SK-N-SH (cell line): ENCODE measurements at regions not wholly inside any gene's neighbourhood (a gene's known extent, or its start where the extent isn't known, plus 50 kb on each side); places are given as distances from the start of the nearest gene placed in this dataset.

Experiments used
- CTCF ChIA-PET: fragments of 300-600, 350-600 bp; formaldehyde crosslinking; extraction: SDS; loops from one replicate; lab custom pipeline; 2021; lab: Yijun Ruan, JAX
- POLR2A ChIA-PET: fragments of 350-600 bp; sonication (Branson Sonifier 250); formaldehyde crosslinking; extraction: SDS; loops from one replicate; lab custom pipeline; 2020; ENCODE audit warnings: antibody characterized with exemption, inconsistent platforms; lab: Yijun Ruan, JAX
- DNase-seq: peaks from one replicate; pipeline ENCODE4 v3.0.0; 2012
- H2AFZ ChIP-seq: fragments of 200-600 bp; sonication (generic); 2 replicates; pipeline ENCODE4 v1.8.1; 2016; ENCODE audit warnings: antibody characterized with exemption, mild to moderate bottlenecking, low read depth
- H3F3A ChIP-seq: fragments of 200-600 bp; sonication (generic); replicated peaks from 2 replicates; pipeline ENCODE3; 2016; ENCODE audit warnings: antibody characterized with exemption, mild to moderate bottlenecking; ENCODE audit not compliant: insufficient read depth
- H3K27ac ChIP-seq, 2 experiments: fragments of 200-500 bp in 1 of 2; fragments of 200-600 bp in 1 of 2; sonication (Bioruptor generic) in 1 of 2; sonication (generic), shearing (Covaris generic) in 1 of 2; 2 replicates each; pipeline versions ENCODE4 v1.5.1 to v1.6.1; 2014 to 2016; ENCODE audit warnings: low read depth in 2 of 2, inconsistent platforms in 1 of 2, low read length in 1 of 2, mild to moderate bottlenecking in 1 of 2, mixed read lengths in 1 of 2
- H3K27me3 ChIP-seq: fragments of 200-600 bp; sonication (generic), shearing (Covaris generic); 2 replicates; pipeline ENCODE4 v1.6.1; 2016; ENCODE audit warnings: mixed run types; ENCODE audit not compliant: insufficient read depth
- H3K36me3 ChIP-seq, 2 experiments: fragments of 200-500 bp in 1 of 2; fragments of 200-600 bp in 1 of 2; sonication (Bioruptor generic) in 1 of 2; sonication (generic) in 1 of 2; replicated peaks in 1 of 2; 2 replicates each; pipeline versions ENCODE3 to v1.5.1; 2014 to 2016; ENCODE audit warnings: low read length in 1 of 2, mild to moderate bottlenecking in 1 of 2; ENCODE audit not compliant: insufficient read depth in 2 of 2, control insufficient read depth in 1 of 2
- H3K4me1 ChIP-seq, 2 experiments: fragments of 200-500 bp in 1 of 2; fragments of 200-600 bp in 1 of 2; sonication (Bioruptor generic) in 1 of 2; sonication (generic), shearing (Covaris generic) in 1 of 2; 2 replicates each; pipeline versions ENCODE4 v1.5.1 to v1.6.1; 2014 to 2016; ENCODE audit warnings: low read depth in 1 of 2, low read length in 1 of 2, mixed run types in 1 of 2; ENCODE audit not compliant: insufficient read depth in 2 of 2, control insufficient read depth in 1 of 2
- H3K4me2 ChIP-seq: fragments of 200-600 bp; sonication (generic), shearing (Covaris generic); 2 replicates; pipeline ENCODE4 v1.6.1; 2017; ENCODE audit warnings: mixed run types
- H3K4me3 ChIP-seq, 2 experiments: fragments of 200-500 bp in 1 of 2; fragments of 200-600 bp in 1 of 2; sonication (Bioruptor generic) in 1 of 2; sonication (generic), shearing (Covaris generic) in 1 of 2; 2 replicates each; pipeline versions ENCODE4 v1.5.1 to v1.8.1; 2014 to 2016; ENCODE audit warnings: low read depth in 2 of 2, inconsistent platforms in 1 of 2, low read length in 1 of 2, mild to moderate bottlenecking in 1 of 2, mixed read lengths in 1 of 2, moderate library complexity in 1 of 2
- H3K79me2 ChIP-seq: fragments of 200-600 bp; sonication (generic); 2 replicates; pipeline ENCODE4 v1.8.1; 2017; ENCODE audit warnings: mild to moderate bottlenecking; ENCODE audit not compliant: insufficient read depth
- H3K9ac ChIP-seq: fragments of 200-600 bp; sonication (generic); 2 replicates; pipeline ENCODE4 v1.6.1; 2017; ENCODE audit warnings: mixed run types
- H3K9me2 ChIP-seq: fragments of 200-600 bp; sonication (generic); 2 replicates; pipeline ENCODE4 v1.6.1; 2017; ENCODE audit warnings: mixed run types
- H3K9me3 ChIP-seq: fragments of 200-600 bp; sonication (generic); 2 replicates; pipeline ENCODE4 v1.6.1; 2017; ENCODE audit warnings: mixed run types, mild to moderate bottlenecking, moderate library complexity
- H4K20me1 ChIP-seq: fragments of 200-600 bp; sonication (generic); 2 replicates; pipeline ENCODE4 v1.6.1; 2017; ENCODE audit warnings: mild to moderate bottlenecking, mixed run types; ENCODE audit not compliant: insufficient read depth
- CHD2 ChIP-seq: fragments of 150-350 bp; IDR thresholded peaks from 2 replicates; pipeline ENCODE4 v1.6.1; 2018; ENCODE audit warnings: low read length; ENCODE audit not compliant: partially characterized antibody
- EZH2phosphoT487 ChIP-seq: fragments of 200-600 bp; sonication (generic); IDR thresholded peaks from 2 replicates; pipeline ENCODE4 v1.6.1; 2017; ENCODE audit warnings: low read depth, mixed run types, mild to moderate bottlenecking, antibody characterized with exemption, moderate library complexity, borderline replicate concordance
- FOSL2 ChIP-seq: IDR thresholded peaks from 2 replicates; pipeline ENCODE4 v1.4.0; 2012; ENCODE audit warnings: low read depth, mild to moderate bottlenecking, moderate library complexity, borderline replicate concordance
- GABPA ChIP-seq: IDR thresholded peaks from 2 replicates; pipeline ENCODE4 v1.4.0; 2012; ENCODE audit warnings: low read depth, mild to moderate bottlenecking
- GATA2 ChIP-seq: sonication (generic); formaldehyde crosslinking; IDR thresholded peaks from 2 replicates; pipeline ENCODE4 v1.5.0; 2020; ENCODE audit warnings: mild to moderate bottlenecking, missing genetic modification reagents
- MEF2A ChIP-seq: IDR thresholded peaks from 2 replicates; pipeline ENCODE4 v1.4.0; 2012; ENCODE audit warnings: low read depth, borderline replicate concordance
- MXI1 ChIP-seq: IDR thresholded peaks from 2 replicates; pipeline ENCODE4 v1.6.1; 2012; ENCODE audit warnings: mild to moderate bottlenecking, low read depth, low read length, improper control_type of control experiment
- NFIC ChIP-seq: IDR thresholded peaks from 2 replicates; pipeline ENCODE4 v1.4.0; 2012; ENCODE audit warnings: borderline replicate concordance
- POLR2AphosphoS5 ChIP-seq: IDR thresholded peaks from 2 replicates; pipeline ENCODE4 v1.6.1; 2012; ENCODE audit warnings: low read depth, low read length
- RAD21 ChIP-seq: IDR thresholded peaks from 2 replicates; pipeline ENCODE4 v1.6.1; 2012; ENCODE audit warnings: mild to moderate bottlenecking, low read length
- RCOR1 ChIP-seq: fragments of 150-350 bp; IDR thresholded peaks from 2 replicates; pipeline ENCODE4 v1.6.1; 2017; ENCODE audit warnings: antibody characterized with exemption, low read length
- RFX5 ChIP-seq: IDR thresholded peaks from 2 replicates; pipeline ENCODE4 v1.6.1; 2012; ENCODE audit warnings: mild to moderate bottlenecking, improper control_type of control experiment, low read length
- RXRA ChIP-seq: IDR thresholded peaks from 2 replicates; pipeline ENCODE4 v1.4.0; 2012; ENCODE audit warnings: low read depth, mild to moderate bottlenecking, borderline replicate concordance
- SIN3A ChIP-seq: IDR thresholded peaks from 2 replicates; pipeline ENCODE4 v1.6.1; 2012; ENCODE audit warnings: low read depth, mild to moderate bottlenecking, low read length, moderate library complexity, borderline replicate concordance
- TEAD4 ChIP-seq: IDR thresholded peaks from 2 replicates; pipeline ENCODE4 v1.4.0; 2012; ENCODE audit warnings: mild to moderate bottlenecking, borderline replicate concordance; ENCODE audit not compliant: insufficient read depth
- WGBS: methylation state at CpG from one replicate; pipeline ENCODE4 v1.1.6; 2017; ENCODE audit warnings: low lambda C conversion rate; 5-methylcytosine and 5-hydroxymethylcytosine counted together
- TF ChIP-seq, protein P1 (sequence below): fragments of 150-350 bp; IDR thresholded peaks from 2 replicates; pipeline ENCODE4 v1.6.1; 2016; ENCODE audit warnings: mild to moderate bottlenecking, low read depth, low read length
- TF ChIP-seq, protein P2 (sequence below): fragments of 200-600 bp; sonication (generic); IDR thresholded peaks from 2 replicates; pipeline ENCODE4 v1.6.1; 2017; ENCODE audit warnings: antibody characterized with exemption, mild to moderate bottlenecking, moderate library complexity
- TF ChIP-seq, protein P3 (sequence below): IDR thresholded peaks from 2 replicates; pipeline ENCODE4 v1.4.0; 2012; ENCODE audit warnings: low read depth
- TF ChIP-seq, protein P4 (sequence below): fragments of 150-350 bp; IDR thresholded peaks from 2 replicates; pipeline ENCODE4 v1.6.1; 2017; ENCODE audit warnings: antibody characterized with exemption, low read length, low read depth, borderline replicate concordance
- TF ChIP-seq, protein P5 (sequence below): IDR thresholded peaks from 2 replicates; pipeline ENCODE4 v1.4.0; 2012; ENCODE audit warnings: low read depth, borderline replicate concordance

DNA sequence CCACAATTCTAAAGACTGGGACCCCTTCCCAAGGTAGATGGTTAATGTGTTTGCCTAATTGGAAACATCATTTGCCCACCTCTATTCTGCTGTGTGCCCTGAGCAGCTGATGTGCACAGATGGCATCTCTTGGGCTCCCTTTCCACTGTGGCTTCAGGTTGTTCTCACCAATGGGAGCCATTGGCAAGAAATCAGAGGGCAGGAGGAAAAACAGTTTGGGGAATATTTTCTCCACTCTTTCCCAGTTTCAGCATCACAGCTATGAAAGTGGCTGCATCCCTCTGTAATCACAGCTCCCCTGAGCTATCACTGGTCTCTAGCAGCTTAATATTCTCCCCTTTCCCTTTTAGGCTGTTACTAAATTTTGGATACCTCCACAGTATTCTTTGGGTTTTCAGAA lies 911.6 kb upstream of the SEMA6A start:
- H3K27ac ChIP-seq, result no peak overlapping the region

DNA sequence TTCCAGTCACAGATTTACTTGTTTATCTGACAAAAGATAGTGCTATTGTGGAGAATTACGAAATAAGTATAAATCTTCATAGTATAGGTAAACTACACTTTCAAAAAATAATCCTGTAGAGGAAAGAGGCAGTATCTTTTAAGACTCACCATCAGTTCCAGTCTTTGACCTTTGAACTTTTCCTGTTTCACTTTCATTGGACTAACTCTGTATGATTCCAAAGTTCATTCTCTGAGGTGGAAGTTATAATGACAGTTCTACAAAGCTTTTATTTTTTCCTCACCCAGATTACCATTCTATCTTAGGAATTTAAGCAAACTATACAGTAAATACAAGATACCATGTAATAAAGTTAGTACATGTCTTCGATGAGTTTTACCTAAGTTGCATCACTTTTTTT lies 901.3 kb upstream of the SEMA6A start:
- POLR2A ChIA-PET, result no interaction called here
- CTCF ChIA-PET, result interaction anchor here (0.6 kb wide), 1 partner anchor 16 kb away, joined by 3 read pairs; no protein-coding TSS in a partner anchor
- TF ChIP-seq RCOR1 (no peak), TEAD4 (no peak), SIN3A (no peak), FOSL2 (no peak), POLR2AphosphoS5 (no peak), MEF2A (no peak), MXI1 (no peak), RXRA (no peak)
- TF ChIP-seq, protein P1, sequence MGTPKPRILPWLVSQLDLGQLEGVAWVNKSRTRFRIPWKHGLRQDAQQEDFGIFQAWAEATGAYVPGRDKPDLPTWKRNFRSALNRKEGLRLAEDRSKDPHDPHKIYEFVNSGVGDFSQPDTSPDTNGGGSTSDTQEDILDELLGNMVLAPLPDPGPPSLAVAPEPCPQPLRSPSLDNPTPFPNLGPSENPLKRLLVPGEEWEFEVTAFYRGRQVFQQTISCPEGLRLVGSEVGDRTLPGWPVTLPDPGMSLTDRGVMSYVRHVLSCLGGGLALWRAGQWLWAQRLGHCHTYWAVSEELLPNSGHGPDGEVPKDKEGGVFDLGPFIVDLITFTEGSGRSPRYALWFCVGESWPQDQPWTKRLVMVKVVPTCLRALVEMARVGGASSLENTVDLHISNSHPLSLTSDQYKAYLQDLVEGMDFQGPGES, result no peak
- TF ChIP-seq, protein P2, sequence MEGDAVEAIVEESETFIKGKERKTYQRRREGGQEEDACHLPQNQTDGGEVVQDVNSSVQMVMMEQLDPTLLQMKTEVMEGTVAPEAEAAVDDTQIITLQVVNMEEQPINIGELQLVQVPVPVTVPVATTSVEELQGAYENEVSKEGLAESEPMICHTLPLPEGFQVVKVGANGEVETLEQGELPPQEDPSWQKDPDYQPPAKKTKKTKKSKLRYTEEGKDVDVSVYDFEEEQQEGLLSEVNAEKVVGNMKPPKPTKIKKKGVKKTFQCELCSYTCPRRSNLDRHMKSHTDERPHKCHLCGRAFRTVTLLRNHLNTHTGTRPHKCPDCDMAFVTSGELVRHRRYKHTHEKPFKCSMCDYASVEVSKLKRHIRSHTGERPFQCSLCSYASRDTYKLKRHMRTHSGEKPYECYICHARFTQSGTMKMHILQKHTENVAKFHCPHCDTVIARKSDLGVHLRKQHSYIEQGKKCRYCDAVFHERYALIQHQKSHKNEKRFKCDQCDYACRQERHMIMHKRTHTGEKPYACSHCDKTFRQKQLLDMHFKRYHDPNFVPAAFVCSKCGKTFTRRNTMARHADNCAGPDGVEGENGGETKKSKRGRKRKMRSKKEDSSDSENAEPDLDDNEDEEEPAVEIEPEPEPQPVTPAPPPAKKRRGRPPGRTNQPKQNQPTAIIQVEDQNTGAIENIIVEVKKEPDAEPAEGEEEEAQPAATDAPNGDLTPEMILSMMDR, result no peak
- TF ChIP-seq, protein P3, sequence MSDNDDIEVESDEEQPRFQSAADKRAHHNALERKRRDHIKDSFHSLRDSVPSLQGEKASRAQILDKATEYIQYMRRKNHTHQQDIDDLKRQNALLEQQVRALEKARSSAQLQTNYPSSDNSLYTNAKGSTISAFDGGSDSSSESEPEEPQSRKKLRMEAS, result no peak
- TF ChIP-seq, protein P4, sequence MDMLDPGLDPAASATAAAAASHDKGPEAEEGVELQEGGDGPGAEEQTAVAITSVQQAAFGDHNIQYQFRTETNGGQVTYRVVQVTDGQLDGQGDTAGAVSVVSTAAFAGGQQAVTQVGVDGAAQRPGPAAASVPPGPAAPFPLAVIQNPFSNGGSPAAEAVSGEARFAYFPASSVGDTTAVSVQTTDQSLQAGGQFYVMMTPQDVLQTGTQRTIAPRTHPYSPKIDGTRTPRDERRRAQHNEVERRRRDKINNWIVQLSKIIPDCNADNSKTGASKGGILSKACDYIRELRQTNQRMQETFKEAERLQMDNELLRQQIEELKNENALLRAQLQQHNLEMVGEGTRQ, result no peak

More for the DNA sequence above, 911.6 kb upstream of the SEMA6A start:
- no peak overlapping the region for H3K9ac ChIP-seq
- ChIA-PET POLR2A (no interaction called here), CTCF (interaction anchor here (1.2 kb wide), 1 partner anchor 31 kb away, joined by 4 read pairs; no protein-coding TSS in a partner anchor)
- no peaks in the 10 kb centered on the region for H3K27me3 ChIP-seq
- no peak for TF ChIP-seq RFX5
- TF ChIP-seq, protein P3, result no peak
- no peak for TF ChIP-seq RAD21
- TF ChIP-seq, protein P4, result no peak
- TF ChIP-seq, protein P5, sequence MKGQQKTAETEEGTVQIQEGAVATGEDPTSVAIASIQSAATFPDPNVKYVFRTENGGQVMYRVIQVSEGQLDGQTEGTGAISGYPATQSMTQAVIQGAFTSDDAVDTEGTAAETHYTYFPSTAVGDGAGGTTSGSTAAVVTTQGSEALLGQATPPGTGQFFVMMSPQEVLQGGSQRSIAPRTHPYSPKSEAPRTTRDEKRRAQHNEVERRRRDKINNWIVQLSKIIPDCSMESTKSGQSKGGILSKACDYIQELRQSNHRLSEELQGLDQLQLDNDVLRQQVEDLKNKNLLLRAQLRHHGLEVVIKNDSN, result no peak
- TF ChIP-seq TEAD4, result no peak
- TF ChIP-seq, protein P1, result no peak
- no peak for TF ChIP-seq EZH2phosphoT487
- no peak for TF ChIP-seq GABPA
- TF ChIP-seq NFIC, result no peak
- no peak for TF ChIP-seq CHD2
- TF ChIP-seq RXRA, result no peak
- TF ChIP-seq GATA2 (CRISPR knock-in tag), result no peak
- no peaks in the 10 kb centered on the region for H4K20me1 ChIP-seq
- no peaks in the 10 kb centered on the region for H3K4me1 ChIP-seq
- no peaks in the 10 kb centered on the region for H3K9me2 ChIP-seq
- no peaks in the 10 kb centered on the region for H3K36me3 ChIP-seq
- H3K9me3 ChIP-seq, result no peaks in the 10 kb centered on the region
- no peak for DNase-seq
- no peak overlapping the region for H3K4me2 ChIP-seq
- no peak overlapping the region for H2AFZ ChIP-seq
- no peaks in the 10 kb centered on the region for H3K79me2 ChIP-seq
- H3K4me3 ChIP-seq, result no peak overlapping the region
- no peaks in the 10 kb centered on the region for H3F3A ChIP-seq

More for the DNA sequence above, 901.3 kb upstream of the SEMA6A start:
- H3K4me2 ChIP-seq, result no peak overlapping the region
- no peaks in the 10 kb centered on the region for H3K36me3 ChIP-seq
- H3K9ac ChIP-seq, result no peak overlapping the region
- no peaks in the 10 kb centered on the region for H3K9me2 ChIP-seq
- H3K79me2 ChIP-seq, result no peaks in the 10 kb centered on the region
- no peaks in the 10 kb centered on the region for H3F3A ChIP-seq
- no peaks in the 10 kb centered on the region for H4K20me1 ChIP-seq
- H3K27ac ChIP-seq, result no peak overlapping the region
- WGBS, result 23% methylated on average over 2 of the region's 2 CpGs
- H3K4me1 ChIP-seq, result no peaks in the 10 kb centered on the region
- H3K27me3 ChIP-seq, result no peaks in the 10 kb centered on the region
- H3K9me3 ChIP-seq, result no peaks in the 10 kb centered on the region
- H2AFZ ChIP-seq, result no peak overlapping the region
- no peak for DNase-seq
- no peak overlapping the region for H3K4me3 ChIP-seq
